ENCODE measurements at regions not wholly inside any gene's neighbourhood (a gene's known extent, or its start where the extent isn't known, plus 50 kb on each side); places are given as distances from the start of the nearest gene placed in this dataset.

DNA sequence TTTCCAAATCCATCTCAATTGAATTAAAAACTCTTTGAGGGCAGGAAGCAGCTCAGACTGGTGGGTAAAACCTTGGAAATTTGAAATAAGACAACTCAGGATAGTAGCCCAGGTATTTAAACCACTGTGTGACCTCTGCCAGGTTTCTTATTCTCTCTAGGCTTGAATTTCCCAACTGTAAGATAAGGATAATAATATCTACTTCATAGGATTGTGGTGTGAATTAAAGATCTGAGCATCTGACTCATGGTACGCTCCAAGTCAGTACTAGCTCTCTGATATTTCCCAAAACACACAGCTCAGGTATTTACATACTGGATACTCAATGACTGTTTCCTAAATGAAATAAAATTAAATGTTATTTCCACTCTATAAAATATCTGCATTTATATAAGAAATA is 337.2 kb downstream of the LTN1 start:
- no peaks in the 10 kb centered on the region for H3K4me1 Mint-ChIP-seq
- H3K36me3 Mint-ChIP-seq (ENCODE audit: low read depth) = no peaks in the 10 kb centered on the region
- no peak for DNase-seq (ENCODE audit: low read depth, low spot score)
- no peaks in the 10 kb centered on the region for H3K27me3 Mint-ChIP-seq (ENCODE audit: low read depth)
- TF ChIP-seq, protein P1, sequence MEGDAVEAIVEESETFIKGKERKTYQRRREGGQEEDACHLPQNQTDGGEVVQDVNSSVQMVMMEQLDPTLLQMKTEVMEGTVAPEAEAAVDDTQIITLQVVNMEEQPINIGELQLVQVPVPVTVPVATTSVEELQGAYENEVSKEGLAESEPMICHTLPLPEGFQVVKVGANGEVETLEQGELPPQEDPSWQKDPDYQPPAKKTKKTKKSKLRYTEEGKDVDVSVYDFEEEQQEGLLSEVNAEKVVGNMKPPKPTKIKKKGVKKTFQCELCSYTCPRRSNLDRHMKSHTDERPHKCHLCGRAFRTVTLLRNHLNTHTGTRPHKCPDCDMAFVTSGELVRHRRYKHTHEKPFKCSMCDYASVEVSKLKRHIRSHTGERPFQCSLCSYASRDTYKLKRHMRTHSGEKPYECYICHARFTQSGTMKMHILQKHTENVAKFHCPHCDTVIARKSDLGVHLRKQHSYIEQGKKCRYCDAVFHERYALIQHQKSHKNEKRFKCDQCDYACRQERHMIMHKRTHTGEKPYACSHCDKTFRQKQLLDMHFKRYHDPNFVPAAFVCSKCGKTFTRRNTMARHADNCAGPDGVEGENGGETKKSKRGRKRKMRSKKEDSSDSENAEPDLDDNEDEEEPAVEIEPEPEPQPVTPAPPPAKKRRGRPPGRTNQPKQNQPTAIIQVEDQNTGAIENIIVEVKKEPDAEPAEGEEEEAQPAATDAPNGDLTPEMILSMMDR (conservative IDR thresholded peaks at IDR 0.05) = no peak
- H3K4me3 Mint-ChIP-seq = no peak overlapping the region
- H3K27ac Mint-ChIP-seq (ENCODE audit: unreplicated experiment) = no peak overlapping the region
- peaks cover 5% of the 10 kb centered on the region for H3K9me3 Mint-ChIP-seq

DNA sequence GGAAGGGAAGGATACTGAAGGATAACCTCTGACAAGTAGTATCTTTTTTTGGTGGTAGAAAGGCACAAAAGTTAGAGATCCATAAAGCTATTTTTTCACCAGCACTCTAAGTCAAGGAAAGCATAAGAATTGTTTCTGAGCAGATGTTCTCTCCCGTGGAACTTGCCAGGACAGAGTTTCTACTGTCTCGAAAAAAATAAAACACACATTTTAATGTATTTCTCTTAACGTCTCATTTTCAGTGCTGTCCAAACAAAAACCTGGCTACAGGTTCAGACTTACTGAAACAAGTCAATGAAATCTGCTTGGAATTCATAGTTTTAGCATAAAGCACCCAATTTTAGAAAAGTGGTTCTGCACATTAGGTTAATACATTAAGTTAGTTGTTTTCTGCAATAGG is 338.3 kb downstream of the LTN1 start:
- TF ChIP-seq, protein P1 (conservative IDR thresholded peaks at IDR 0.05) = no peak
- Mint-ChIP-seq H3K4me3 (no peak overlapping the region), H3K4me1 (no peaks in the 10 kb centered on the region), H3K27me3 (ENCODE audit: low read depth) (no peaks in the 10 kb centered on the region), H3K36me3 (ENCODE audit: low read depth) (no peaks in the 10 kb centered on the region), H3K9me3 (peaks cover 5% of the 10 kb centered on the region), H3K27ac (ENCODE audit: unreplicated experiment) (no peak overlapping the region)
- DNase-seq (ENCODE audit: low read depth, low spot score) = no peak

DNA sequence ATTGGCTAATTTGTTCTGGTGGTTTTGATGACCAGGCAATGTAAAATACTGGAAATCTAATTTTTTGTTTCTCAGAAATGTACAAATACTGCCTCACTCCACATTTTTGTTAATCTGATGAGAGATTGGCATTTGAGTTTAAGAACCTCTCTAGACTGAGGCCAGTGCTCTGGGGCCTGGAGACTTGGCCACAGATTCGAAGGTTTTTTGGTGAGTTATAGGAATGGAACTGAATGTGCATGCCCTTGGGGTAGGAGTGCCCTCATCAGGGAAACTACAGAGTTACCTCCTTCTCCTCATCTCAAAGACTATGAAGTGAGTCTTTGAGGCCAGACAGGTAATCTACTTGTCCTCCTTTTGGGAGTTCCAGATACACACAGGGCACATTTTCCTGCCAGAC is 347.9 kb downstream of the LTN1 start:
- Mint-ChIP-seq H3K27me3 (ENCODE audit: low read depth) (no peaks in the 10 kb centered on the region), H3K9me3 (no peaks in the 10 kb centered on the region), H3K27ac (ENCODE audit: unreplicated experiment) (no peak overlapping the region), H3K4me3 (no peak overlapping the region), H3K4me1 (no peaks in the 10 kb centered on the region), H3K36me3 (ENCODE audit: low read depth) (no peaks in the 10 kb centered on the region)
- TF ChIP-seq, protein P1 (conservative IDR thresholded peaks at IDR 0.05) = no peak
- no peak for DNase-seq (ENCODE audit: low read depth, low spot score)

DNA sequence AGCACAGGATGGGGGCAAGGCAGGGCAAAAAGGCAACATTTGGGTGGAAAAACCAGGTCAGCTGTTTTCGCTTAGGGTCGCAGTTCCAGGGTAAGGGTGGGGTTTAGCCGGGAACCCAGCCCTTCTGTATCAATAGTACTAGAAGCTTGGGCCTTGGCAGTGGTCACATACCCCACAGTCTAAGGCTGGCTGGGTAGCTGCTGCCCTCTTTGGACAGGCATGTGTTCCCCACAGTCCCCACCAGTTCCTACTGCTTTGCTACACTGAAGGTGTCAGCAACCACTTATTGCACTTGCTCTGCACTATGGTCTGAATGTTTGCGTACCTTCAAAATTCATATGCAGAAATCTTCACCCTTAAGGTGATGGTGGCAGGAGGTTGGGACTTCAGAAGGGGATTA is 349.8 kb downstream of the LTN1 start:
- Mint-ChIP-seq H3K36me3 (ENCODE audit: low read depth) (no peaks in the 10 kb centered on the region), H3K27ac (ENCODE audit: unreplicated experiment) (no peak overlapping the region), H3K27me3 (ENCODE audit: low read depth) (no peaks in the 10 kb centered on the region), H3K4me3 (no peak overlapping the region), H3K9me3 (peaks cover 3% of the 10 kb centered on the region), H3K4me1 (no peaks in the 10 kb centered on the region)
- DNase-seq (ENCODE audit: low read depth, low spot score) = no peak
- TF ChIP-seq, protein P1 (conservative IDR thresholded peaks at IDR 0.05) = no peak

DNA sequence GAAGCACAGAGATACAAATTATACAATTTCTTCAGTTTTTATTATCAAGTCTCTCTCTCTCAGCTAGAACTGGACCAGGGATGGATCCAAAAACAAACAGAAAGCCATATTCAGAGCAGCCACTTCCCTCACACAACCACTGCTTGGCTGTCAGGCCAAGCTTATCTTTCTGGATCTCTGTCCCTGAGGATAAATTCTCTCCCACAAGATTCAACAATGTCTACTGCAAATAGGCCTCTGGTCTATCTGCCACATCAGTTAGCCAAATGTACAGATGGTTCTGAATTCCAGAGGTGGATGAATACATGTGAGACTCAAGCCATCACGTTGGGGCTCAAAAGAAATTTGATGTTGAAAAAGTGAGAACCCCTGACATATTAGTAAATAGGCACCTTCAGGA is 350.9 kb downstream of the LTN1 start:
- no peaks in the 10 kb centered on the region for H3K4me1 Mint-ChIP-seq
- DNase-seq (ENCODE audit: low read depth, low spot score) = no peak
- H3K27ac Mint-ChIP-seq (ENCODE audit: unreplicated experiment) = no peak overlapping the region
- H3K4me3 Mint-ChIP-seq = no peak overlapping the region
- H3K27me3 Mint-ChIP-seq (ENCODE audit: low read depth) = no peaks in the 10 kb centered on the region
- no peaks in the 10 kb centered on the region for H3K36me3 Mint-ChIP-seq (ENCODE audit: low read depth)
- H3K9me3 Mint-ChIP-seq = peaks cover 3% of the 10 kb centered on the region
- TF ChIP-seq, protein P1 (conservative IDR thresholded peaks at IDR 0.05) = no peak

DNA sequence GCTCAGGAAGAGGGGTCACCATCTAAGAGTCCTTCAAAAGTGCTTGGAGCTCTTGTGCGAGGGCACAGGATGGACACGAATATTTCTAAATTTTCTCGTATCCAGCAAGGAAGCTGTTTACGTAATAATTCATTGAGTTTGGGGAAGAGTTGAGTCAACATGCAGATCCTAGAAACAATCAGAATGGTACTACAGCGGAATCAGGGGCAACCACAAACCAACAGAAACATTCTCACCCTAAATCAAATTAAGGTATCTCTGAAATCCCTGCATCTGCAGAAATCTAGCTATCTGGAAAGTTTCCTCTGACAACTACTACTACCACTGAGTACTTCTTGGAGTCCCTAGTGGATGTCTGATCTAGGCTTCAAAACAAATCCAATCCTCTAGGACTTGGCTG is 352.4 kb downstream of the LTN1 start:
- no peak for DNase-seq (ENCODE audit: low read depth, low spot score)
- TF ChIP-seq, protein P1 (conservative IDR thresholded peaks at IDR 0.05) = no peak
- H3K4me1 Mint-ChIP-seq = no peaks in the 10 kb centered on the region
- H3K27me3 Mint-ChIP-seq (ENCODE audit: low read depth) = no peaks in the 10 kb centered on the region
- no peak overlapping the region for H3K27ac Mint-ChIP-seq (ENCODE audit: unreplicated experiment)
- peaks cover 3% of the 10 kb centered on the region for H3K9me3 Mint-ChIP-seq
- H3K36me3 Mint-ChIP-seq (ENCODE audit: low read depth) = no peaks in the 10 kb centered on the region
- H3K4me3 Mint-ChIP-seq = no peak overlapping the region

Data from neural crest cell (in vitro differentiated cells).